SK-N-SH (cell line): ENCODE measurements at regions not wholly inside any gene's neighbourhood (a gene's known extent, or its start where the extent isn't known, plus 50 kb on each side); places are given as distances from the start of the nearest gene placed in this dataset.
A peak's percentile ranks its signal among the peaks of the same experiment; 100 is the strongest.

Experiments used
- CTCF ChIA-PET: fragments of 300-600, 350-600 bp; formaldehyde crosslinking; extraction: SDS; loops from one replicate; lab custom pipeline; 2021; lab: Yijun Ruan, JAX
- POLR2A ChIA-PET: fragments of 350-600 bp; sonication (Branson Sonifier 250); formaldehyde crosslinking; extraction: SDS; loops from one replicate; lab custom pipeline; 2020; ENCODE audit warnings: antibody characterized with exemption, inconsistent platforms; lab: Yijun Ruan, JAX
- DNase-seq: peaks from one replicate; pipeline ENCODE4 v3.0.0; 2012
- H2AFZ ChIP-seq: fragments of 200-600 bp; sonication (generic); 2 replicates; pipeline ENCODE4 v1.8.1; 2016; ENCODE audit warnings: antibody characterized with exemption, mild to moderate bottlenecking, low read depth
- H3F3A ChIP-seq: fragments of 200-600 bp; sonication (generic); replicated peaks from 2 replicates; pipeline ENCODE3; 2016; ENCODE audit warnings: antibody characterized with exemption, mild to moderate bottlenecking; ENCODE audit not compliant: insufficient read depth
- H3K27ac ChIP-seq, 2 experiments: fragments of 200-500 bp in 1 of 2; fragments of 200-600 bp in 1 of 2; sonication (Bioruptor generic) in 1 of 2; sonication (generic), shearing (Covaris generic) in 1 of 2; 2 replicates each; pipeline versions ENCODE4 v1.5.1 to v1.6.1; 2014 to 2016; ENCODE audit warnings: low read depth in 2 of 2, inconsistent platforms in 1 of 2, low read length in 1 of 2, mild to moderate bottlenecking in 1 of 2, mixed read lengths in 1 of 2
- H3K27me3 ChIP-seq: fragments of 200-600 bp; sonication (generic), shearing (Covaris generic); 2 replicates; pipeline ENCODE4 v1.6.1; 2016; ENCODE audit warnings: mixed run types; ENCODE audit not compliant: insufficient read depth
- H3K36me3 ChIP-seq, 2 experiments: fragments of 200-500 bp in 1 of 2; fragments of 200-600 bp in 1 of 2; sonication (Bioruptor generic) in 1 of 2; sonication (generic) in 1 of 2; replicated peaks in 1 of 2; 2 replicates each; pipeline versions ENCODE3 to v1.5.1; 2014 to 2016; ENCODE audit warnings: low read length in 1 of 2, mild to moderate bottlenecking in 1 of 2; ENCODE audit not compliant: insufficient read depth in 2 of 2, control insufficient read depth in 1 of 2
- H3K4me1 ChIP-seq, 2 experiments: fragments of 200-500 bp in 1 of 2; fragments of 200-600 bp in 1 of 2; sonication (Bioruptor generic) in 1 of 2; sonication (generic), shearing (Covaris generic) in 1 of 2; 2 replicates each; pipeline versions ENCODE4 v1.5.1 to v1.6.1; 2014 to 2016; ENCODE audit warnings: low read depth in 1 of 2, low read length in 1 of 2, mixed run types in 1 of 2; ENCODE audit not compliant: insufficient read depth in 2 of 2, control insufficient read depth in 1 of 2
- H3K4me2 ChIP-seq: fragments of 200-600 bp; sonication (generic), shearing (Covaris generic); 2 replicates; pipeline ENCODE4 v1.6.1; 2017; ENCODE audit warnings: mixed run types
- H3K4me3 ChIP-seq, 2 experiments: fragments of 200-500 bp in 1 of 2; fragments of 200-600 bp in 1 of 2; sonication (Bioruptor generic) in 1 of 2; sonication (generic), shearing (Covaris generic) in 1 of 2; 2 replicates each; pipeline versions ENCODE4 v1.5.1 to v1.8.1; 2014 to 2016; ENCODE audit warnings: low read depth in 2 of 2, inconsistent platforms in 1 of 2, low read length in 1 of 2, mild to moderate bottlenecking in 1 of 2, mixed read lengths in 1 of 2, moderate library complexity in 1 of 2
- H3K79me2 ChIP-seq: fragments of 200-600 bp; sonication (generic); 2 replicates; pipeline ENCODE4 v1.8.1; 2017; ENCODE audit warnings: mild to moderate bottlenecking; ENCODE audit not compliant: insufficient read depth
- H3K9ac ChIP-seq: fragments of 200-600 bp; sonication (generic); 2 replicates; pipeline ENCODE4 v1.6.1; 2017; ENCODE audit warnings: mixed run types
- H3K9me2 ChIP-seq: fragments of 200-600 bp; sonication (generic); 2 replicates; pipeline ENCODE4 v1.6.1; 2017; ENCODE audit warnings: mixed run types
- H3K9me3 ChIP-seq: fragments of 200-600 bp; sonication (generic); 2 replicates; pipeline ENCODE4 v1.6.1; 2017; ENCODE audit warnings: mixed run types, mild to moderate bottlenecking, moderate library complexity
- H4K20me1 ChIP-seq: fragments of 200-600 bp; sonication (generic); 2 replicates; pipeline ENCODE4 v1.6.1; 2017; ENCODE audit warnings: mild to moderate bottlenecking, mixed run types; ENCODE audit not compliant: insufficient read depth
- CHD2 ChIP-seq: fragments of 150-350 bp; IDR thresholded peaks from 2 replicates; pipeline ENCODE4 v1.6.1; 2018; ENCODE audit warnings: low read length; ENCODE audit not compliant: partially characterized antibody
- CTCF ChIP-seq: fragments of 200-600 bp; sonication (generic); IDR thresholded peaks from 2 replicates; pipeline ENCODE4 v1.6.1; 2017; ENCODE audit warnings: antibody characterized with exemption, mild to moderate bottlenecking, moderate library complexity
- ELF1 ChIP-seq: IDR thresholded peaks from 2 replicates; pipeline ENCODE4 v1.4.0; 2012
- EP300 ChIP-seq, 2 experiments: IDR thresholded peaks; 2 replicates each; pipeline versions ENCODE4 v1.4.0 to v1.6.1; 2012; ENCODE audit warnings: borderline replicate concordance in 1 of 2, low read depth in 1 of 2, low read length in 1 of 2
- FOXJ3 ChIP-seq: sonication (generic); formaldehyde crosslinking; IDR thresholded peaks from 2 replicates; pipeline ENCODE4 v1.5.1; 2020; ENCODE audit warnings: mild to moderate bottlenecking, missing genetic modification reagents
- FOXM1 ChIP-seq: IDR thresholded peaks from 2 replicates; pipeline ENCODE4 v1.4.0; 2012; ENCODE audit warnings: low read depth, mild to moderate bottlenecking
- GATA2 ChIP-seq: sonication (generic); formaldehyde crosslinking; IDR thresholded peaks from 2 replicates; pipeline ENCODE4 v1.5.0; 2020; ENCODE audit warnings: mild to moderate bottlenecking, missing genetic modification reagents
- IRF3 ChIP-seq: fragments of 150-350 bp; IDR thresholded peaks from 2 replicates; pipeline ENCODE4 v1.6.1; 2016; ENCODE audit warnings: mild to moderate bottlenecking, low read depth, low read length
- JUND ChIP-seq: IDR thresholded peaks from 2 replicates; pipeline ENCODE4 v1.4.0; 2012
- MAX ChIP-seq: IDR thresholded peaks from 2 replicates; pipeline ENCODE4 v1.4.0; 2012; ENCODE audit warnings: low read depth
- NFIC ChIP-seq: IDR thresholded peaks from 2 replicates; pipeline ENCODE4 v1.4.0; 2012; ENCODE audit warnings: borderline replicate concordance
- RCOR1 ChIP-seq: fragments of 150-350 bp; IDR thresholded peaks from 2 replicates; pipeline ENCODE4 v1.6.1; 2017; ENCODE audit warnings: antibody characterized with exemption, low read length
- SMC3 ChIP-seq: IDR thresholded peaks from 2 replicates; pipeline ENCODE4 v1.6.1; 2012; ENCODE audit warnings: low read depth, low read length, improper control_type of control experiment
- TAF1 ChIP-seq: IDR thresholded peaks from 2 replicates; pipeline ENCODE4 v1.6.1; 2012; ENCODE audit warnings: low read depth, mild to moderate bottlenecking, low read length, moderate library complexity, borderline replicate concordance
- TCF12 ChIP-seq: IDR thresholded peaks from 2 replicates; pipeline ENCODE4 v1.4.0; 2012
- USF1 ChIP-seq: IDR thresholded peaks from 2 replicates; pipeline ENCODE4 v1.4.0; 2012; ENCODE audit warnings: low read depth, borderline replicate concordance
- WGBS: methylation state at CpG from one replicate; pipeline ENCODE4 v1.1.6; 2017; ENCODE audit warnings: low lambda C conversion rate; 5-methylcytosine and 5-hydroxymethylcytosine counted together

GRCh38 chr4:126065016-126065415 is 750.3 kb downstream of the FAT4 start:
- TF ChIP-seq JUND (no peak), TAF1 (no peak), RCOR1 (no peak), CHD2 (no peak), CTCF (no peak), IRF3 (no peak), FOXJ3 (CRISPR knock-in tag) (no peak), FOXM1 (no peak), ELF1 (no peak), SMC3 (no peak), GATA2 (CRISPR knock-in tag) (no peak)
- H4K20me1 ChIP-seq = no peaks in the 10 kb centered on the region
- DNase-seq = no peak
- no peaks in the 10 kb centered on the region for H3K27me3 ChIP-seq
- H3K9me2 ChIP-seq = no peaks in the 10 kb centered on the region
- H3K4me1 ChIP-seq = no peaks in the 10 kb centered on the region
- CTCF ChIA-PET = no interaction called here
- no peak overlapping the region for H3K27ac ChIP-seq
- no peak overlapping the region for H3K9ac ChIP-seq
- no peaks in the 10 kb centered on the region for H3K79me2 ChIP-seq
- H3K4me3 ChIP-seq = no peak overlapping the region
- no peaks in the 10 kb centered on the region for H3K36me3 ChIP-seq
- no peaks in the 10 kb centered on the region for H3F3A ChIP-seq
- POLR2A ChIA-PET = no interaction called here
- H3K9me3 ChIP-seq = no peaks in the 10 kb centered on the region
- no peak overlapping the region for H2AFZ ChIP-seq
- H3K4me2 ChIP-seq = no peak overlapping the region

GRCh38 chr4:126071346-126072333 is 756.9 kb downstream of the FAT4 start:
- POLR2A ChIA-PET = no interaction called here
- 22% methylated on average over 4 of the region's 4 CpGs for WGBS
- no peak for TF ChIP-seq GATA2 (CRISPR knock-in tag)
- TF ChIP-seq USF1 = no peak
- TF ChIP-seq NFIC = peak; percentile 71
- TF ChIP-seq MAX = peak; percentile 64
- TF ChIP-seq CHD2 = no peak
- peak in 1 of 2 experiments; percentile 38; a peak in 2 of 4 replicates for TF ChIP-seq EP300 (IDR thresholded peaks at IDR 0.05; ENCODE audit: borderline replicate concordance in 1 of 2, low read depth in 1 of 2, low read length in 1 of 2)
- peak; percentile 63 for TF ChIP-seq TCF12

More at GRCh38 chr4:126071346-126072333, 756.9 kb downstream of the FAT4 start:
- Histone ChIP-seq H3K4me2 (peak overlapping the region; percentile 64; the same call in 1 of the 2 replicates), H2AFZ (peak overlapping the region; percentile 41; the same call in 1 of the 2 replicates), H3K9me3 (no peaks in the 10 kb centered on the region), H3K27me3 (no peaks in the 10 kb centered on the region), H3F3A (peaks cover 14% of the 10 kb centered on the region), H3K27ac (peak overlapping the region; percentile 65 to 87), H3K79me2 (no peaks in the 10 kb centered on the region), H3K36me3 (no peaks in the 10 kb centered on the region), H3K9me2 (no peaks in the 10 kb centered on the region), H3K4me1 (peaks cover 6 to 8% of the 10 kb centered on the region in 2 experiments; a peak in 3 of 4 replicates), H3K4me3 (peak overlapping the region in 1 of 2 experiments; percentile 26; a peak in 1 of 4 replicates), H4K20me1 (no peaks in the 10 kb centered on the region), H3K9ac (no peak overlapping the region)
- DNase-seq = peak; percentile 22
- CTCF ChIA-PET = interaction anchor here (0.6 to 1.2 kb wide), 3 partner anchors 18 to 1515 kb away, joined by 3 read pairs; no protein-coding TSS in a partner anchor
